PC-9 (cell line): ENCODE measurements at regions not wholly inside any gene's neighbourhood (a gene's known extent, or its start where the extent isn't known, plus 50 kb on each side); places are given as distances from the start of the nearest gene placed in this dataset.

ENCODE experiments used
- EZH2 ChIP-seq: fragments of 200-600 bp; sonication (generic); IDR thresholded peaks from 2 replicates; pipeline ENCODE4 v1.8.0; 2017; ENCODE audit warnings: antibody characterized with exemption, low read depth
- TF ChIP-seq, protein P1 (sequence below): fragments of 200-600 bp; sonication (generic); conservative IDR thresholded peaks from 2 replicates; pipeline ENCODE4 v1.6.1; 2017; ENCODE audit warnings: mixed run types, antibody characterized with exemption, mild to moderate bottlenecking, moderate library complexity

DNA sequence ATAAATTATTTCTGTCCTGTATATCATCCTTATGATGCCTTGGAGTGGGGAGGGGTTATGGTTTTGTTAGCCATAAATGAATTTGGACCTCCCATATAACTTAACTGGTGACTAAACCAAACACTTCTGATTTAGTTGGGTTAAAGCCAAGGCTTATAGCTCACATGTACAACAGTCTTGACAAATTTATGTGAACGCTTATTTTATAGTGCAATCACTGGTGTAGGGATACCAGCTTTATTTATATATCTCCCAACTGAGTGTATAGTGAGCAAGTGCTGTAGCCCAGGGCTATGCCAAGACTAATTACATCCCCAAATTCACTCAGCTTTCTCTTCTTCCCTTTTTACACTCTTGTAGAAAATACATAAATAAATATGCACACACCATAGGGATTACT, 956.2 kb downstream of the SORCS3 start:
- TF ChIP-seq, protein P1, sequence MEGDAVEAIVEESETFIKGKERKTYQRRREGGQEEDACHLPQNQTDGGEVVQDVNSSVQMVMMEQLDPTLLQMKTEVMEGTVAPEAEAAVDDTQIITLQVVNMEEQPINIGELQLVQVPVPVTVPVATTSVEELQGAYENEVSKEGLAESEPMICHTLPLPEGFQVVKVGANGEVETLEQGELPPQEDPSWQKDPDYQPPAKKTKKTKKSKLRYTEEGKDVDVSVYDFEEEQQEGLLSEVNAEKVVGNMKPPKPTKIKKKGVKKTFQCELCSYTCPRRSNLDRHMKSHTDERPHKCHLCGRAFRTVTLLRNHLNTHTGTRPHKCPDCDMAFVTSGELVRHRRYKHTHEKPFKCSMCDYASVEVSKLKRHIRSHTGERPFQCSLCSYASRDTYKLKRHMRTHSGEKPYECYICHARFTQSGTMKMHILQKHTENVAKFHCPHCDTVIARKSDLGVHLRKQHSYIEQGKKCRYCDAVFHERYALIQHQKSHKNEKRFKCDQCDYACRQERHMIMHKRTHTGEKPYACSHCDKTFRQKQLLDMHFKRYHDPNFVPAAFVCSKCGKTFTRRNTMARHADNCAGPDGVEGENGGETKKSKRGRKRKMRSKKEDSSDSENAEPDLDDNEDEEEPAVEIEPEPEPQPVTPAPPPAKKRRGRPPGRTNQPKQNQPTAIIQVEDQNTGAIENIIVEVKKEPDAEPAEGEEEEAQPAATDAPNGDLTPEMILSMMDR: no peak
- no peak for TF ChIP-seq EZH2
